NCI-H446 (cell line): ENCODE measurements at regions not wholly inside any gene's neighbourhood (a gene's known extent, or its start where the extent isn't known, plus 50 kb on each side); places are given as distances from the start of the nearest gene placed in this dataset.

ENCODE experiments used
- DNase-seq, 2 experiments: peaks; one replicate each; lab custom pipeline; 2025; lab: John Stamatoyannopoulos, UW

GRCh38 chr20:36824142-36824940, 50.8 kb upstream of the DSN1 start:
- DNase-seq = no peak

- DNase-seq = peak; percentile 24 to 59
Measured at GRCh38 chr20:36825385-36826104, 50.4 kb upstream of the TLDC2 start.
